ENCODE measurements at regions not wholly inside any gene's neighbourhood (a gene's known extent, or its start where the extent isn't known, plus 50 kb on each side); places are given as distances from the start of the nearest gene placed in this dataset.

DNA sequence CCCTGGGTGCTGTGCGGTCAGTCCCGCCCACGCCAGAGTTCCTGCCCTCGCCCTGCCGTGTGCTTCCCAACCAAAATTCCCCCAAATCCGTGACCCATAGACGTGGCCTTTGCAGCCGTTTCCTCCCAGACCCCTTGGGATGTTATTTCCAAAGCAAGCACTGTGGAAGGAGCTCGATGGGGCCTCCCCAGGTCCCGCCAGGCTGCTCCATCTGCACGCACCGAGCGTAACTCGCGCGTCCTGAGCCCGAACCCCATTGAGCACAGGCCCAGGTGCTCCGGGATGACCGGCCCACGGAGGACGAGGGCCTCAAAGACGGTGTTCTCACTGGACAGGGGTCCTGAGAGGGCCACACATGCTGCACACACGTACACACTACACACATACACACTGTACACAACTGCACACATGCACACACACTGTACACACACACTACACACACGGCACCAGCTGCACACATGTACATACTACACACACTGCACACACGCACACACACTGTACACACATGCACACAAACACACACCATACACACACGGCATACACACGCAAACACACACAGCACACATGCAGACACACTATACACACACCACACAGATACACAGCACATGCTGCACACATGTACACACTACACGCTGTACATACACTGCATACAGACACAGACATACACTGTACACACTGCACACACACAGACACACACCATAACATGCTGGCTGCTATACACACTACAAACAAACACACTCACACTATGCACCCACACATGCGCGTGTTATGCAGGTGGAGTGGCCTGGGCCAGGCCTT, 431.2 kb upstream of the SALL3 start:
- TF ChIP-seq, protein P1, sequence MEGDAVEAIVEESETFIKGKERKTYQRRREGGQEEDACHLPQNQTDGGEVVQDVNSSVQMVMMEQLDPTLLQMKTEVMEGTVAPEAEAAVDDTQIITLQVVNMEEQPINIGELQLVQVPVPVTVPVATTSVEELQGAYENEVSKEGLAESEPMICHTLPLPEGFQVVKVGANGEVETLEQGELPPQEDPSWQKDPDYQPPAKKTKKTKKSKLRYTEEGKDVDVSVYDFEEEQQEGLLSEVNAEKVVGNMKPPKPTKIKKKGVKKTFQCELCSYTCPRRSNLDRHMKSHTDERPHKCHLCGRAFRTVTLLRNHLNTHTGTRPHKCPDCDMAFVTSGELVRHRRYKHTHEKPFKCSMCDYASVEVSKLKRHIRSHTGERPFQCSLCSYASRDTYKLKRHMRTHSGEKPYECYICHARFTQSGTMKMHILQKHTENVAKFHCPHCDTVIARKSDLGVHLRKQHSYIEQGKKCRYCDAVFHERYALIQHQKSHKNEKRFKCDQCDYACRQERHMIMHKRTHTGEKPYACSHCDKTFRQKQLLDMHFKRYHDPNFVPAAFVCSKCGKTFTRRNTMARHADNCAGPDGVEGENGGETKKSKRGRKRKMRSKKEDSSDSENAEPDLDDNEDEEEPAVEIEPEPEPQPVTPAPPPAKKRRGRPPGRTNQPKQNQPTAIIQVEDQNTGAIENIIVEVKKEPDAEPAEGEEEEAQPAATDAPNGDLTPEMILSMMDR (IDR thresholded peaks at IDR 0.05; ENCODE audit: borderline replicate concordance, extremely low read depth, low read length, poor library complexity, severe bottlenecking), result no peak
- no peak for TF ChIP-seq EZH2 (IDR thresholded peaks at IDR 0.05; ENCODE audit: borderline replicate concordance, low read depth, low read length, severe bottlenecking)

Data from DND-41 (cell line).